ENCODE measurements at regions not wholly inside any gene's neighbourhood (a gene's known extent, or its start where the extent isn't known, plus 50 kb on each side); places are given as distances from the start of the nearest gene placed in this dataset.

DNA sequence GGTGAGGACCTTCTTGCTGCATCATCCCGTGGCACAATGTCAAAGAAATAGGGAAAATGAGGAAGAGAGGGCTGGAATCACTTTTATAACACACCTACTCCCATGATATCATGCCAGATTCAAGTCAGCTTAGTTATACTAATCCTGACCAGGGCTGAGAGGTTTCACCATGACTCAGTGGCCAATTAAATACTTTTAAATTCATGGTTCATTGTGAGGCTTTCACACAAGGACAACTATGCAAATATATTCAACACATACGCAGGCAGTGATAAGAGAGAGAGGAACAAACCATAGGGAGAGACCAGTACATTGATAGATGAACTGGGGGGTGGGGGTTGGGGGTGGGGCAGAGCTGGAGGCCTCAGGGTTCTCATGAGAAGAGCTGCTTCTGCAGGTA is 313.1 kb downstream of the LRFN2 start:
- no peaks in the 10 kb centered on the region for H4K20me1 ChIP-seq (ENCODE audit: insufficient read depth, low read length)
- no peaks in the 10 kb centered on the region for H3K79me2 ChIP-seq (ENCODE audit: low read length)
- H3K9me3 ChIP-seq (ENCODE audit: insufficient read depth, low read length), result no peaks in the 10 kb centered on the region
- H3K9ac ChIP-seq (ENCODE audit: low read length), result no peak overlapping the region
- no peaks in the 10 kb centered on the region for H3K36me3 ChIP-seq (replicated peaks; ENCODE audit: low read depth, low read length)
- H3K4me2 ChIP-seq (ENCODE audit: low read length), result no peak overlapping the region
- H2AFZ ChIP-seq (ENCODE audit: low read depth, low read length), result no peak overlapping the region
- H3K4me1 ChIP-seq (ENCODE audit: low read length), result peaks cover 11% of the 10 kb centered on the region
- no peak overlapping the region for H3K27ac ChIP-seq (ENCODE audit: low read length)
- no peak for TF ChIP-seq EZH2phosphoT487 (IDR thresholded peaks at IDR 0.05; ENCODE audit: low read depth)
- TF ChIP-seq, protein P1, sequence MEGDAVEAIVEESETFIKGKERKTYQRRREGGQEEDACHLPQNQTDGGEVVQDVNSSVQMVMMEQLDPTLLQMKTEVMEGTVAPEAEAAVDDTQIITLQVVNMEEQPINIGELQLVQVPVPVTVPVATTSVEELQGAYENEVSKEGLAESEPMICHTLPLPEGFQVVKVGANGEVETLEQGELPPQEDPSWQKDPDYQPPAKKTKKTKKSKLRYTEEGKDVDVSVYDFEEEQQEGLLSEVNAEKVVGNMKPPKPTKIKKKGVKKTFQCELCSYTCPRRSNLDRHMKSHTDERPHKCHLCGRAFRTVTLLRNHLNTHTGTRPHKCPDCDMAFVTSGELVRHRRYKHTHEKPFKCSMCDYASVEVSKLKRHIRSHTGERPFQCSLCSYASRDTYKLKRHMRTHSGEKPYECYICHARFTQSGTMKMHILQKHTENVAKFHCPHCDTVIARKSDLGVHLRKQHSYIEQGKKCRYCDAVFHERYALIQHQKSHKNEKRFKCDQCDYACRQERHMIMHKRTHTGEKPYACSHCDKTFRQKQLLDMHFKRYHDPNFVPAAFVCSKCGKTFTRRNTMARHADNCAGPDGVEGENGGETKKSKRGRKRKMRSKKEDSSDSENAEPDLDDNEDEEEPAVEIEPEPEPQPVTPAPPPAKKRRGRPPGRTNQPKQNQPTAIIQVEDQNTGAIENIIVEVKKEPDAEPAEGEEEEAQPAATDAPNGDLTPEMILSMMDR (IDR thresholded peaks at IDR 0.05; ENCODE audit: low read depth, low read length), result no peak
- no peak overlapping the region for H3K4me3 ChIP-seq (ENCODE audit: low read length)
- no peaks in the 10 kb centered on the region for H3K27me3 ChIP-seq (ENCODE audit: low read depth, low read length)

DNA sequence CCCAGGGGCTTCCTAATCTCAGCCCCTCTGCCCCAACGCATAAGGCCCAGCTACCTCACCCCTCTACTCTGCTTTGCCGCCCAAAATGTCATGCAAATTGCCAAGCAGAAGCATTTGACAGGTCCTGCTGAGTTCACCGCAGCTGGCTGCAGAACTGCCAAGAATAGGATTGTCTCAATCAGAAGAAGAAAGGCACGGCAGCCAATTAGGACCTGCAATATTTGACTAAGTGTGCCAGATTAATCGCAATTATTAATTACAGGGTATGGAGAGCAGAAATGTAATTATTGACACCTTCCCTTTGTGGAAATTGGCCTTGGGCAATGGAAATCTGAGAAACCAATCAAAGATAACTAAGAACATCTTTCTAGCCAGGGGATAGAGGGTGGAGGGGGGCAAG is 318.6 kb downstream of the LRFN2 start:
- no peaks in the 10 kb centered on the region for H3K36me3 ChIP-seq (replicated peaks; ENCODE audit: low read depth, low read length)
- H3K27me3 ChIP-seq (ENCODE audit: low read depth, low read length), result no peaks in the 10 kb centered on the region
- H3K9me3 ChIP-seq (ENCODE audit: insufficient read depth, low read length), result no peaks in the 10 kb centered on the region
- TF ChIP-seq EZH2phosphoT487 (IDR thresholded peaks at IDR 0.05; ENCODE audit: low read depth), result no peak
- TF ChIP-seq, protein P1 (IDR thresholded peaks at IDR 0.05; ENCODE audit: low read depth, low read length), result no peak
- no peak overlapping the region for H3K9ac ChIP-seq (ENCODE audit: low read length)
- no peaks in the 10 kb centered on the region for H4K20me1 ChIP-seq (ENCODE audit: insufficient read depth, low read length)
- peaks cover under 1% of the 10 kb centered on the region; the same call in 1 of the 2 replicates for H3K4me1 ChIP-seq (ENCODE audit: low read length)
- no peak overlapping the region for H3K27ac ChIP-seq (ENCODE audit: low read length)
- H2AFZ ChIP-seq (ENCODE audit: low read depth, low read length), result no peak overlapping the region
- no peaks in the 10 kb centered on the region for H3K79me2 ChIP-seq (ENCODE audit: low read length)
- no peak overlapping the region for H3K4me2 ChIP-seq (ENCODE audit: low read length)
- no peak overlapping the region for H3K4me3 ChIP-seq (ENCODE audit: low read length)

DNA sequence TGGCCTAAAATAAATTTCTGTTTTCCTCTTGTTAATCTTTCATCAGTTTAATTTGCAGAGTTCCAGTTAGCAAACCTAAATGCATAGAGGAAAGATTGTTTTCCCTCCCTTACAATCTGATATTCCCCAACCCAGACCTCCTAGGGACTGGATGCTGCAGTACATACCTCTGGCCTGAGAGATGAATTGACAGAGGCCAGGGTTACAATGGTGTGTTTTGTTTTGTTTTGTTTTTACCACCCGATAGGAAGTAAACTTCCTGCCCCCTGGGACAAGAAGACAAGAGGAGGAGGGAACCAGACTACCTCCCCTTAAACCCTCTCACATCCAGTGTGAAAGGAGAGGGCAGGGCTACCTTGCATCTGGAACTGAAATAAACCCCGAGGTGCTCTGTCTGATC is 319.0 kb downstream of the LRFN2 start:
- no peaks in the 10 kb centered on the region for H3K36me3 ChIP-seq (replicated peaks; ENCODE audit: low read depth, low read length)
- no peak overlapping the region for H3K9ac ChIP-seq (ENCODE audit: low read length)
- no peak overlapping the region for H3K27ac ChIP-seq (ENCODE audit: low read length)
- no peak overlapping the region for H3K4me3 ChIP-seq (ENCODE audit: low read length)
- TF ChIP-seq, protein P1 (IDR thresholded peaks at IDR 0.05; ENCODE audit: low read depth, low read length), result no peak
- TF ChIP-seq EZH2phosphoT487 (IDR thresholded peaks at IDR 0.05; ENCODE audit: low read depth), result no peak
- H3K4me1 ChIP-seq (ENCODE audit: low read length), result no peaks in the 10 kb centered on the region
- no peak overlapping the region for H3K4me2 ChIP-seq (ENCODE audit: low read length)
- peak overlapping the region; percentile 68; the same call in 1 of the 2 replicates for H2AFZ ChIP-seq (ENCODE audit: low read depth, low read length)
- no peaks in the 10 kb centered on the region for H3K79me2 ChIP-seq (ENCODE audit: low read length)
- no peaks in the 10 kb centered on the region for H4K20me1 ChIP-seq (ENCODE audit: insufficient read depth, low read length)
- H3K9me3 ChIP-seq (ENCODE audit: insufficient read depth, low read length), result no peaks in the 10 kb centered on the region
- no peaks in the 10 kb centered on the region for H3K27me3 ChIP-seq (ENCODE audit: low read depth, low read length)

DNA sequence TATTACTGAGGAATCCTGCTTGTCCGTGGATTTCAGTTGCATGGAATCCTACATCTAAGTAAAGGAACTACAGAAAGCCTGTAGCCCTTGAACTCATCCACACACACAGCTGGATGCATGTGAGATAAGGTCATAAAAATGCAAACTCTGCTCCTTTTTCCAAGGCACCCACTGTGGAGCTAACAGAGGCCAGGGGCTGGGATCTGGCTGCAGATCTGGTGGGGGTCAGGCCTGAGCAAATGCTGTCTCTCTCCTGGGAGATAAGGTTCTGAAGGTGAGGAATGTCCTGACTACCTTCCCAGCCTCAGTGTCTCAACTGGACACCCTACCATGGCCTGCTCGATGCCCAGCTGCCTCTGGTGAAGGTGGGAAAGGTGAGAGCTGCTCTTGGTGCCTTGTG is 321.5 kb downstream of the LRFN2 start:
- no peaks in the 10 kb centered on the region for H4K20me1 ChIP-seq (ENCODE audit: insufficient read depth, low read length)
- no peaks in the 10 kb centered on the region for H3K4me1 ChIP-seq (ENCODE audit: low read length)
- no peaks in the 10 kb centered on the region for H3K27me3 ChIP-seq (ENCODE audit: low read depth, low read length)
- no peak overlapping the region for H3K4me3 ChIP-seq (ENCODE audit: low read length)
- no peak overlapping the region for H2AFZ ChIP-seq (ENCODE audit: low read depth, low read length)
- H3K4me2 ChIP-seq (ENCODE audit: low read length), result no peak overlapping the region
- H3K27ac ChIP-seq (ENCODE audit: low read length), result no peak overlapping the region
- H3K9ac ChIP-seq (ENCODE audit: low read length), result no peak overlapping the region
- 0 out of 2 replicates have a peak, but pooled peaks cover 3% of the 10 kb centered on the region for H3K9me3 ChIP-seq (ENCODE audit: insufficient read depth, low read length)
- H3K79me2 ChIP-seq (ENCODE audit: low read length), result no peaks in the 10 kb centered on the region
- H3K36me3 ChIP-seq (replicated peaks; ENCODE audit: low read depth, low read length), result no peaks in the 10 kb centered on the region
- TF ChIP-seq, protein P1 (IDR thresholded peaks at IDR 0.05; ENCODE audit: low read depth, low read length), result no peak
- no peak for TF ChIP-seq EZH2phosphoT487 (IDR thresholded peaks at IDR 0.05; ENCODE audit: low read depth)
